G401.6 (cell line): ENCODE measurements at regions not wholly inside any gene's neighbourhood (a gene's known extent, or its start where the extent isn't known, plus 50 kb on each side); places are given as distances from the start of the nearest gene placed in this dataset.

ENCODE experiments used
- FAIRE-seq: peaks from 2 replicates; lab custom pipeline; 2012; peaks lifted over from hg19 to GRCh38; lab: Jason Lieb, UNC

GRCh38 chr2:824954-825353 lies 125.7 kb upstream of the SNTG2 start:
- no peak for FAIRE-seq

GRCh38 chr2:824524-824923 lies 126.1 kb upstream of the SNTG2 start:
- FAIRE-seq, result no peak

- no peak for FAIRE-seq
Observed at GRCh38 chr2:821546-821945, 129.1 kb upstream of the SNTG2 start.

GRCh38 chr2:819601-820000 lies 131.0 kb upstream of the SNTG2 start:
- no peak for FAIRE-seq

- FAIRE-seq, result no peak
Observed at GRCh38 chr2:819121-819520, 131.5 kb upstream of the SNTG2 start.

GRCh38 chr2:817336-818015 lies 133.2 kb upstream of the SNTG2 start:
- FAIRE-seq, result no peak

- FAIRE-seq, result no peak
Observed at GRCh38 chr2:816278-816677, 134.4 kb upstream of the SNTG2 start.

GRCh38 chr2:810397-810796 lies 133.2 kb upstream of the TMEM18 start:
- FAIRE-seq, result no peak

GRCh38 chr2:807300-807699 lies 130.1 kb upstream of the TMEM18 start:
- FAIRE-seq, result no peak

- no peak for FAIRE-seq
Observed at GRCh38 chr2:805664-806063, 128.5 kb upstream of the TMEM18 start.

GRCh38 chr2:797993-798392 lies 120.8 kb upstream of the TMEM18 start:
- FAIRE-seq, result no peak

- no peak for FAIRE-seq
Observed at GRCh38 chr2:797556-797955, 120.3 kb upstream of the TMEM18 start.

GRCh38 chr2:796141-796985 lies 119.2 kb upstream of the TMEM18 start:
- FAIRE-seq, result no peak

- no peak for FAIRE-seq
Observed at GRCh38 chr2:795531-796041, 118.4 kb upstream of the TMEM18 start.

- no peak for FAIRE-seq
Observed at GRCh38 chr2:794554-795241, 117.5 kb upstream of the TMEM18 start.

- no peak for FAIRE-seq
Observed at GRCh38 chr2:793236-793635, 116.0 kb upstream of the TMEM18 start.

- FAIRE-seq, result no peak
Observed at GRCh38 chr2:792687-793086, 115.5 kb upstream of the TMEM18 start.

GRCh38 chr2:790634-791245 lies 113.5 kb upstream of the TMEM18 start:
- FAIRE-seq, result no peak

- no peak for FAIRE-seq
Observed at GRCh38 chr2:790081-790480, 112.9 kb upstream of the TMEM18 start.

- FAIRE-seq, result no peak
Observed at GRCh38 chr2:789529-789928, 112.3 kb upstream of the TMEM18 start.

- FAIRE-seq, result no peak
Observed at GRCh38 chr2:788227-789032, 111.2 kb upstream of the TMEM18 start.

- no peak for FAIRE-seq
Observed at GRCh38 chr2:784753-785152, 107.5 kb upstream of the TMEM18 start.
